GM12878 (cell line): ENCODE measurements at regions not wholly inside any gene's neighbourhood (a gene's known extent, or its start where the extent isn't known, plus 50 kb on each side); places are given as distances from the start of the nearest gene placed in this dataset.

Source experiments
- ATAC-seq: fragments of 200-7000 bp; cut with Tn5 transposase; 3 replicates; pipeline ENCODE4 v1.9.1; 2020; ENCODE audit warnings: mild to moderate bottlenecking, moderate library complexity
- BruUV-seq: library from RNA; stranded (reverse); fragments of 400-500 nt; replicated peaks from 2 replicates; lab custom pipeline; 2021; lab: Mats Ljungman, UMichigan
- CTCF ChIA-PET: fragments of 300-600 bp; sonication (Branson Sonifier 250); formaldehyde crosslinking; extraction: SDS; loops from one replicate; lab custom pipeline; 2021; ENCODE audit warnings: inconsistent platforms; lab: Yijun Ruan, JAX
- POLR2A ChIA-PET: fragments of 350-600 bp; formaldehyde crosslinking; extraction: SDS; loops from one replicate; lab custom pipeline; 2021; ENCODE audit warnings: inconsistent platforms; lab: Charles Lee
- RAD21 ChIA-PET: fragments of 300-600 bp; sonication (Branson Sonifier 250); formaldehyde crosslinking; loops from one replicate; lab custom pipeline; 2023; ENCODE audit warnings: antibody characterized with exemption; ENCODE audit not compliant: unreplicated experiment; lab: Charles Lee
- SMC1A ChIA-PET: fragments of 300-600 bp; sonication (Branson Sonifier 250); formaldehyde crosslinking; loops from one replicate; lab custom pipeline; 2023; ENCODE audit not compliant: unreplicated experiment, uncharacterized antibody; lab: Charles Lee
- DNase-seq: peaks from one replicate; pipeline ENCODE4 v3.0.0-alpha.2; 2011; ENCODE audit warnings: low read depth, low spot score
- FAIRE-seq: peaks from 3 replicates; lab custom pipeline; 2011; peaks lifted over from hg19 to GRCh38; lab: Jason Lieb, UNC
- H2AFZ ChIP-seq: 2 replicates; pipeline ENCODE4 v1.6.0; 2011; ENCODE audit warnings: low read depth, low read length, control low read depth; ENCODE audit not compliant: control insufficient read depth
- H3K27ac ChIP-seq: 2 replicates; pipeline ENCODE4 v1.5.1; 2011; ENCODE audit warnings: control low read depth; ENCODE audit not compliant: control insufficient read depth, insufficient read depth
- H3K27me3 ChIP-seq, 2 experiments: replicated peaks in 1 of 2; 2 replicates each; pipeline versions ENCODE4 v1.6.0 to v1.6.1; 2011; ENCODE audit warnings: low read length in 1 of 2; ENCODE audit not compliant: control insufficient read depth in 2 of 2, insufficient read depth in 2 of 2
- H3K36me3 ChIP-seq, 2 experiments: 2 replicates each; pipeline ENCODE4 v1.5.1; 2011; ENCODE audit warnings: low read length in 1 of 2; ENCODE audit not compliant: control insufficient read depth in 2 of 2, insufficient read depth in 2 of 2
- H3K4me1 ChIP-seq: 2 replicates; pipeline ENCODE4 v1.6.1; 2011; ENCODE audit warnings: mild to moderate bottlenecking, low read length, moderate library complexity, mixed read lengths; ENCODE audit not compliant: control insufficient read depth, insufficient read depth
- H3K4me2 ChIP-seq: 2 replicates; pipeline ENCODE4 v1.6.0; 2011; ENCODE audit warnings: control low read depth; ENCODE audit not compliant: control insufficient read depth, insufficient read depth
- H3K4me3 ChIP-seq: fragments of 200-600 bp; sonication (generic); 2 replicates; pipeline ENCODE4 v1.5.1; 2016
- H3K79me2 ChIP-seq: 2 replicates; pipeline ENCODE4 v1.6.0; 2011; ENCODE audit warnings: low read length; ENCODE audit not compliant: control insufficient read depth, insufficient read depth
- H3K9ac ChIP-seq: 2 replicates; pipeline ENCODE4 v1.8.0; 2011; ENCODE audit warnings: low read length, control low read depth, mixed read lengths; ENCODE audit not compliant: control insufficient read depth, insufficient read depth
- H3K9me3 ChIP-seq: replicated peaks from 3 replicates; pipeline ENCODE4 v1.5.1; 2011; ENCODE audit warnings: mild to moderate bottlenecking, low read length; ENCODE audit not compliant: control insufficient read depth, insufficient read depth
- H4K20me1 ChIP-seq: 2 replicates; pipeline ENCODE4 v1.6.0; 2011; ENCODE audit not compliant: control insufficient read depth, insufficient read depth
- MEF2B ChIP-seq: fragments of 450-650 bp; IDR thresholded peaks from 2 replicates; pipeline ENCODE4 v1.6.1; 2018; ENCODE audit warnings: mild to moderate bottlenecking, moderate library complexity; ENCODE audit not compliant: partially characterized antibody, poor library complexity, severe bottlenecking
- MYC ChIP-seq: IDR thresholded peaks from 2 replicates; pipeline ENCODE4 v1.6.1; 2011; ENCODE audit warnings: mild to moderate bottlenecking, low read length, moderate library complexity, inconsistent platforms; ENCODE audit not compliant: insufficient read depth, insufficient replicate concordance, insufficient read length, severe bottlenecking
- POLR2AphosphoS5 ChIP-seq: IDR thresholded peaks from 2 replicates; pipeline ENCODE4 v1.6.1; 2011; ENCODE audit warnings: mild to moderate bottlenecking, low read length, inconsistent platforms
- POU2F2 ChIP-seq: IDR thresholded peaks from 3 replicates; pipeline ENCODE4 v1.6.1; 2011; ENCODE audit warnings: low read depth, mild to moderate bottlenecking, low read length, borderline replicate concordance
- RBBP5 ChIP-seq: fragments of 200-600 bp; sonication (generic); conservative IDR thresholded peaks from 2 replicates; pipeline ENCODE4 v1.6.1; 2016
- SREBF1 ChIP-seq: IDR thresholded peaks from 2 replicates; pipeline ENCODE4 v1.6.1; 2012; ENCODE audit warnings: mild to moderate bottlenecking, low read length
- SUPT20H ChIP-seq: IDR thresholded peaks from 2 replicates; pipeline ENCODE4 v1.6.1; 2011; ENCODE audit warnings: low read depth, mild to moderate bottlenecking, low read length, moderate library complexity, borderline replicate concordance; ENCODE audit not compliant: control insufficient read depth
- YBX1 ChIP-seq: fragments of 450-650 bp; IDR thresholded peaks from 2 replicates; pipeline ENCODE4 v1.6.1; 2016; ENCODE audit warnings: antibody characterized with exemption
- ZBED1 ChIP-seq: IDR thresholded peaks from 2 replicates; pipeline ENCODE4 v1.6.1; 2016; ENCODE audit warnings: borderline replicate concordance
- ZNF24 ChIP-seq: fragments of 450-650 bp; IDR thresholded peaks from 2 replicates; pipeline ENCODE4 v1.6.1; 2017; ENCODE audit warnings: antibody characterized with exemption, mild to moderate bottlenecking
- WGBS: methylation state at CpG from one replicate; pipeline ENCODE4 v1.1.6; 2016; ENCODE audit warnings: low lambda C conversion rate; ENCODE audit not compliant: insufficient replicate concordance, insufficient coverage; ENCODE audit errors: missing lambda C conversion rate; 5-methylcytosine and 5-hydroxymethylcytosine counted together
- in situ Hi-C: fragments of 300-500 bp; cut with MboI; formaldehyde crosslinking; loops from 9 replicates; pipeline ENCODE4 v1.14.3; 2018; ENCODE audit warnings: mixed read lengths
- intact Hi-C: fragments of 100-400 bp; cut with micrococcal nuclease; formaldehyde crosslinking; loops from one replicate; pipeline ENCODE4 v1.14.2; 2022; ENCODE audit not compliant: unreplicated experiment
- TF ChIP-seq, protein P1 (sequence below): fragments of 450-650 bp; IDR thresholded peaks from 2 replicates; pipeline ENCODE4 v1.6.1; 2016; ENCODE audit warnings: mild to moderate bottlenecking

GRCh38 chr2:188787658-188788240 is 186.4 kb upstream of the COL3A1 start:
- in situ Hi-C loops, result no loop called here
- Histone ChIP-seq H3K4me1 (no peaks in the 10 kb centered on the region), H3K36me3 (no peaks in the 10 kb centered on the region), H3K79me2 (no peaks in the 10 kb centered on the region), H3K4me3 (no peak overlapping the region), H2AFZ (no peak overlapping the region), H3K4me2 (no peak overlapping the region), H3K9ac (no peak overlapping the region), H3K9me3 (no peaks in the 10 kb centered on the region)
- WGBS, result 2% methylated on average over 3 of the region's 3 CpGs
- POLR2A ChIA-PET, result no interaction called here
- BruUV-seq, result no TSS peak
- CTCF ChIA-PET, result interaction anchor here (2.2 kb wide), 1 partner anchor 196 kb away, joined by 5 read pairs; no protein-coding TSS in a partner anchor
- ATAC-seq, result no peak
- TF ChIP-seq YBX1 (no peak), POLR2AphosphoS5 (no peak), POU2F2 (no peak), RBBP5 (no peak), MEF2B (no peak), ZNF24 (no peak), ZBED1 (no peak), SREBF1 (no peak), MYC (no peak), SUPT20H (no peak)
- TF ChIP-seq, protein P1, sequence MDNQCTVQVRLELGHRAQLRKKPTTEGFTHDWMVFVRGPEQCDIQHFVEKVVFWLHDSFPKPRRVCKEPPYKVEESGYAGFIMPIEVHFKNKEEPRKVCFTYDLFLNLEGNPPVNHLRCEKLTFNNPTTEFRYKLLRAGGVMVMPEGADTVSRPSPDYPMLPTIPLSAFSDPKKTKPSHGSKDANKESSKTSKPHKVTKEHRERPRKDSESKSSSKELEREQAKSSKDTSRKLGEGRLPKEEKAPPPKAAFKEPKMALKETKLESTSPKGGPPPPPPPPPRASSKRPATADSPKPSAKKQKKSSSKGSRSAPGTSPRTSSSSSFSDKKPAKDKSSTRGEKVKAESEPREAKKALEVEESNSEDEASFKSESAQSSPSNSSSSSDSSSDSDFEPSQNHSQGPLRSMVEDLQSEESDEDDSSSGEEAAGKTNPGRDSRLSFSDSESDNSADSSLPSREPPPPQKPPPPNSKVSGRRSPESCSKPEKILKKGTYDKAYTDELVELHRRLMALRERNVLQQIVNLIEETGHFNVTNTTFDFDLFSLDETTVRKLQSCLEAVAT, result no peak
- TF ChIP-seq, all 136 proteins: peak for 0
- Histone ChIP-seq H3K27me3 (no peaks in the 10 kb centered on the region), H4K20me1 (no peaks in the 10 kb centered on the region), H3K27ac (no peak overlapping the region)
- ChIA-PET SMC1A (no interaction called here), RAD21 (no interaction called here)
- FAIRE-seq (peak; percentile 27), DNase-seq (no peak)
- intact Hi-C loops, result no loop called here
